Mucosa of descending colon (tissue), 3 donors: ENCODE measurements at regions not wholly inside any gene's neighbourhood (a gene's known extent, or its start where the extent isn't known, plus 50 kb on each side); places are given as distances from the start of the nearest gene placed in this dataset.

Source experiments
- ATAC-seq: fragments of 200-7000 bp; cut with Tn5 transposase; one replicate; pipeline ENCODE4 v1.9.1; 2020; ENCODE audit warnings: mild to moderate bottlenecking, moderate library complexity
- DNase-seq, 3 donors: peaks; one replicate each; pipeline ENCODE4 v3.0.0-alpha.2; 2020
- H3K36me3 ChIP-seq: fragments of 200-600 bp; one replicate; pipeline ENCODE4 v1.8.0; 2021; ENCODE audit warnings: low read depth, mild to moderate bottlenecking
- H3K4me1 ChIP-seq: fragments of 200-600 bp; one replicate; pipeline ENCODE4 v1.8.0; 2021; ENCODE audit warnings: low read depth, mild to moderate bottlenecking
- H3K4me3 ChIP-seq: fragments of 200-600 bp; one replicate; pipeline ENCODE4 v1.8.0; 2021; ENCODE audit warnings: mild to moderate bottlenecking
- H3K9me3 ChIP-seq: fragments of 200-600 bp; one replicate; pipeline ENCODE4 v1.8.0; 2021; ENCODE audit warnings: mild to moderate bottlenecking
- CTCF ChIP-seq: fragments of 200-600 bp; IDR thresholded peaks from one replicate; pipeline ENCODE4 v1.8.0; 2022; ENCODE audit warnings: antibody characterized with exemption, mild to moderate bottlenecking
- intact Hi-C, 2 donors: fragments of 100-400 bp; cut with DNase I in 1 of 2; cut with micrococcal nuclease in 1 of 2; formaldehyde crosslinking; loops; one replicate each; pipeline versions ENCODE4 v1.11.0 to v1.11.1; 2022; cut with DNase I, micrococcal nuclease
- donor health status: DM: no; HTN: no; CAD: no; lungs with moderate emphysema.
- donor health status: DM: no; HTN: no; CAD: no.
- donor health status: DM: no; HTN: yes; CAD: no.

- ATAC-seq (no peak), DNase-seq (no peak)
- H3K36me3 ChIP-seq = no peaks in the 10 kb centered on the region
- no peaks in the 10 kb centered on the region for H3K4me1 ChIP-seq
- intact Hi-C loops = no loop called here
- H3K4me3 ChIP-seq = no peak overlapping the region
- no peaks in the 10 kb centered on the region for H3K9me3 ChIP-seq
- TF ChIP-seq CTCF = no peak
Observed at GRCh38 chr2:20560011-20560410, 90.9 kb downstream of the HS1BP3 start.

- DNase-seq (no peak), ATAC-seq (no peak)
- Histone ChIP-seq H3K9me3 (no peaks in the 10 kb centered on the region), H3K4me3 (no peak overlapping the region), H3K4me1 (no peaks in the 10 kb centered on the region), H3K36me3 (no peaks in the 10 kb centered on the region)
- no peak for TF ChIP-seq CTCF
- intact Hi-C loops = no loop called here
Observed at GRCh38 chr2:20560891-20561636, 89.8 kb downstream of the HS1BP3 start.

DNA sequence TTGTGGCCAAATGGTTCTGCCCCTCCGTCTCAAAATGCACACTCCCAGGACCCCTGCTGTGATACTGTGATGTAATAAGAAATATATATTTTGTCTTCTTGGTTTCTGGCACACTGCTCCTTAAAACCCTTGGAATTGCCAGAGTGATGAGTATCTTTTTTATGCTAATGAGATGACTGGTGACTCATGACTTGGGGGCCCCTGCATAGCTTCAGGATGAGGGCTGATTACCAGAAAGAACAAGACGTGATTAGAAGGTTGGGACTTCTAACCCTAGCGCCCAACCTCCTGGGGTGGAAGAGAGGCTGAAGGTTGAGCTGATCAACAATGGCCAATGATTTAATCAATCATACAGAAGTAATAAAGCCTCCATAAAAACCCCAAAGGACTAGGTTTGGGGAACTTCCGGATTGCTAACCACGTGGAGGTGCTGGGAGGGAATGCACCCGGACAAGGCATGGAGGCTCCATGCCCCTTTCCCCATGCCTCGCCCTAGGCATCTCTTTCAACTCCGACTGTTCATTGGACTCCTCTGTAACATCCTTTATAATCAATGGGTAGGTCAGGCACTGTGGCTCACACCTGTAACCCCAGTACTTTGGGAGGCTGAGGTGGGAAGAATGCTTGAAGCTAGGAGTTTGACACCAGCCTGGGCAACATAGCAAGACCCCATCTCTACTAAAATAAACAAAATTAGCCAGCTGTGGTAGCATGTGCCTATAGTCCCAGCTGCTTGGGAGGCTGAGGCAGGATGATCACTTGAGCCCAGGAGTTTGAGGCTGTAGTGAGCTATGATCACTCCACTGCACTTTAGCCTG, 89.1 kb downstream of the HS1BP3 start:
- Histone ChIP-seq H3K9me3 (no peaks in the 10 kb centered on the region), H3K36me3 (no peaks in the 10 kb centered on the region), H3K4me1 (no peaks in the 10 kb centered on the region), H3K4me3 (no peak overlapping the region)
- no peak for TF ChIP-seq CTCF
- no peak for ATAC-seq
- no peak for DNase-seq
- intact Hi-C loops = no loop called here

- intact Hi-C loops = no loop called here
- no peak for TF ChIP-seq CTCF
- H3K9me3 ChIP-seq = no peaks in the 10 kb centered on the region
- no peaks in the 10 kb centered on the region for H3K4me1 ChIP-seq
- no peak overlapping the region for H3K4me3 ChIP-seq
- ATAC-seq = no peak
- no peak for DNase-seq
- H3K36me3 ChIP-seq = no peaks in the 10 kb centered on the region
Observed at GRCh38 chr2:20562540-20563225, 88.2 kb downstream of the HS1BP3 start.

- Histone ChIP-seq H3K9me3 (no peaks in the 10 kb centered on the region), H3K4me3 (no peak overlapping the region), H3K4me1 (no peaks in the 10 kb centered on the region), H3K36me3 (no peaks in the 10 kb centered on the region)
- intact Hi-C loops = no loop called here
- DNase-seq = no peak
- ATAC-seq = no peak
- TF ChIP-seq CTCF = no peak
Observed at GRCh38 chr2:20563251-20563650, 87.6 kb downstream of the HS1BP3 start.
